ENCODE measurements at regions not wholly inside any gene's neighbourhood (a gene's known extent, or its start where the extent isn't known, plus 50 kb on each side); places are given as distances from the start of the nearest gene placed in this dataset.

DNA sequence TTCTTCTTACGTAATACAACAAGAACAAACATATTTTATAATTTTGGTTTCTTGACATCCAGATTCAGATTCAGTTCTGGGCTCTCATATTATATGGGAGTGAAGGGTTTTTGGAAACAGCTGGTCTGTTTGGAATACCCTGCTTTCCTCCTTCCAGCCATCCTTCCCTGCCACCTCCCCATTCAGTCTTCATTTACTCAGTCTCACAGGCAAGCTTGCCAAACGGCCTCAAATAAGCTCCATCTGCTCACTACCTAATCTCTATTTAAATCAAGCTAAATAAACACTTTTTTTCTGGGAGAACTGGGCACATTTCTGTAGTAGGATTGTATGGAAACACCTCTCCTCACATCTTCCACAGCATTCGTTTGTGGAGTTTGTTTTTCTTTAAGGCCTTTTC is 147.5 kb downstream of the RND3 start:
- TF ChIP-seq, protein P1, sequence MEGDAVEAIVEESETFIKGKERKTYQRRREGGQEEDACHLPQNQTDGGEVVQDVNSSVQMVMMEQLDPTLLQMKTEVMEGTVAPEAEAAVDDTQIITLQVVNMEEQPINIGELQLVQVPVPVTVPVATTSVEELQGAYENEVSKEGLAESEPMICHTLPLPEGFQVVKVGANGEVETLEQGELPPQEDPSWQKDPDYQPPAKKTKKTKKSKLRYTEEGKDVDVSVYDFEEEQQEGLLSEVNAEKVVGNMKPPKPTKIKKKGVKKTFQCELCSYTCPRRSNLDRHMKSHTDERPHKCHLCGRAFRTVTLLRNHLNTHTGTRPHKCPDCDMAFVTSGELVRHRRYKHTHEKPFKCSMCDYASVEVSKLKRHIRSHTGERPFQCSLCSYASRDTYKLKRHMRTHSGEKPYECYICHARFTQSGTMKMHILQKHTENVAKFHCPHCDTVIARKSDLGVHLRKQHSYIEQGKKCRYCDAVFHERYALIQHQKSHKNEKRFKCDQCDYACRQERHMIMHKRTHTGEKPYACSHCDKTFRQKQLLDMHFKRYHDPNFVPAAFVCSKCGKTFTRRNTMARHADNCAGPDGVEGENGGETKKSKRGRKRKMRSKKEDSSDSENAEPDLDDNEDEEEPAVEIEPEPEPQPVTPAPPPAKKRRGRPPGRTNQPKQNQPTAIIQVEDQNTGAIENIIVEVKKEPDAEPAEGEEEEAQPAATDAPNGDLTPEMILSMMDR (optimal IDR thresholded peaks at IDR 0.05 in 1 of 3, IDR thresholded peaks at IDR 0.05 in 1 of 3, conservative IDR thresholded peaks at IDR 0.05 in 1 of 3; ENCODE audit: extremely low read depth in 1 of 3, insufficient read depth in 2 of 3, low read length in 3 of 3): no peak
- no peak for TF ChIP-seq EZH2 (IDR thresholded peaks at IDR 0.05; ENCODE audit: low read length)

Measured in keratinocyte (primary cell).